UCSD-AML1 (cell line): ENCODE measurements at regions not wholly inside any gene's neighbourhood (a gene's known extent, or its start where the extent isn't known, plus 50 kb on each side); places are given as distances from the start of the nearest gene placed in this dataset.

ENCODE experiments used
- DNase-seq: peaks from one replicate; lab custom pipeline; 2025; ENCODE audit not compliant: unreplicated experiment; lab: John Stamatoyannopoulos, UW

- no peak for DNase-seq
Measured at GRCh38 chr6:145031001-145031400, 704.3 kb downstream of the EPM2A start.

GRCh38 chr6:145031962-145032361 is 703.4 kb downstream of the EPM2A start:
- no peak for DNase-seq

DNA sequence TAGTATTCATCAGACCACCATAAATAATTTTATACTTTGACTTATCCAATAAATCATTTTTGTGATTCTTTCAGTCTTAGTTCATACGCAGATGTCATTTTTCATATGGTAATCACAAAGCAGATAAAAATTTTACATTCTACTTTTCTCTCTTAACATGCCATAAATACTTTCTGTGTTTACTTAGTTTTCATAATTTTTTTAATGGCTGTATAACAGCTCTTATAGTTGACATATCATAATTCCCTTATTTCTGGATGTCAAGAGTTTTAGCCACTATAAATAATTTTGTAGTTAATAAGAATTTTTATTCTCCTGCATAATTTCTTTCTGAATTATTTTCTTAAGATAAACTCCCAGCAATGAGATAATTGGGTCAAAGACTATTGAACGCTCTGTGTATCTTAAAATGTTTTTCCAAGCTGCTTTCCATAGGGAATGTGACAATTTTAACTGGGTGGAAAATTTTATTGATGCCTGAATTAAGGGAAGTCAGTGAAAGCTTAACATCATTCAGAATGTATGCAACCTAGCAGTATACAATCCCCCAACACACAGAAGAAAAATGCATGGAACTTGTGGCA is 702.7 kb downstream of the EPM2A start:
- DNase-seq = no peak

GRCh38 chr6:145034664-145035063 is 700.7 kb downstream of the EPM2A start:
- no peak for DNase-seq

DNA sequence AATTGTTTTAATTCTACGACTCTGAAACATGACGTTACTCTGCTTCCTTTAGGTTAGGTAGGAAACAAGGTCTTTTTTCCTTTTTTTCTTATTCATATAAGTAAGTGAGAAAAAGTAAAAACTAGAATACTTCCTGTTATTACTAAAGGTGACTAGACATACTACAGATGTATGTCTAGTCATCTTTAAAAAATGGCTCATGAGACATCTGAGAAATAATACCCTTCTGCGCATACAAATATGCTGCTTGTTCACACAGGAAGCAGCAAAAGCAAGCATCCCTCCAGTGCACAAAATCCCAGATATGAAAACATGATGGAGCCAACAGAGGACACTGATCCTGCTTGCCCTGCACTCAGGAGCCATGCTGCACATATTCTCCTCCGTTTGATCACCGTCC is 699.1 kb downstream of the EPM2A start:
- no peak for DNase-seq

GRCh38 chr6:145036848-145037567 is 698.3 kb downstream of the EPM2A start:
- no peak for DNase-seq

GRCh38 chr6:145042559-145042958 is 692.8 kb downstream of the EPM2A start:
- DNase-seq = no peak

DNA sequence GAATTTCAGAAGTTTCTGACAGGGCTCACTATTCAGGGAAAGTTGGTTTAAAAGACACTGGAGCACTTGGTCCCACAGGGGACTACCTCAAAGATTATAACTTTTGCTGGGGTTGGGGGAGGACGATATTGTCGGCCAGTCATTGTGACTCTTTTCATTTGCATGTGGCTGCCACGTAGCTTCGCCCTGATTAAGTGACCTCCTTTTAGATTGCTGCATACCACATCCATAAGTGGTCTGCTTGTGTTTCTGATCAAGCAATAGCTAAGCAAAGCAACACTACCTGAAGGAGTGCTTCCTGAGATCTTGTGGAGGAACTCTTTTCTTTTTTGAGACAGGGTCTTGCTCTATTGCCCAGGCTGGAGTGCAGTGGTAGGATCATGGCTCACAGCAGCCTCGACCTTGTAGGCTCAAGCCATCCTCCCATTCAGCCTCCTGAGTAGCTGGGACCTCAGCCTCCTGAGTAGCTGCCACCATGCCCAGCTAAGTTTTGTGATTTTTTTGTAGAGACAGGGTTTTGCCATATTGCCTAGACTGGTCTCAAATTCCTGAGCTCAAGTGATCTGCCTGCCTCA is 691.3 kb downstream of the EPM2A start:
- no peak for DNase-seq

GRCh38 chr6:145044641-145045246 is 690.6 kb downstream of the EPM2A start:
- DNase-seq = no peak

DNA sequence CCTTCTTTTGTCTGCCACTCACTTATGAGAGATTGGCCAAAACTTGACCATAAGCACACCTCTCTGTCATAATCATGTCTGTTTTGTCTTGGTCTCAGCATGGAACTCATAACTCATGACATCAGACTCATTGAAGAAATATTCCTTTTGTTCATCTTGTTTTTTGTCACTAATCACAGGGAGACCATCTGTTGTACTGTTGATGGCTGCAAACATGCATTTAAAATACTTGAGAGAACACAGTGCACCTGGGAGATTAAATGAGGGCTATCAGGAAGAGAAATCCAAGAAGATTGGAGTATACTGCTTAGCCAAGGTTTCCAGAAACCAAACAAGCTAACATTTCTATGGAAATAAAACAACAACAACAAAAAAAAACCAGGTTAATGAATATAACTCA is 689.7 kb downstream of the EPM2A start:
- no peak for DNase-seq

- DNase-seq = no peak
Measured at GRCh38 chr6:145047891-145048290, 687.4 kb downstream of the EPM2A start.

DNA sequence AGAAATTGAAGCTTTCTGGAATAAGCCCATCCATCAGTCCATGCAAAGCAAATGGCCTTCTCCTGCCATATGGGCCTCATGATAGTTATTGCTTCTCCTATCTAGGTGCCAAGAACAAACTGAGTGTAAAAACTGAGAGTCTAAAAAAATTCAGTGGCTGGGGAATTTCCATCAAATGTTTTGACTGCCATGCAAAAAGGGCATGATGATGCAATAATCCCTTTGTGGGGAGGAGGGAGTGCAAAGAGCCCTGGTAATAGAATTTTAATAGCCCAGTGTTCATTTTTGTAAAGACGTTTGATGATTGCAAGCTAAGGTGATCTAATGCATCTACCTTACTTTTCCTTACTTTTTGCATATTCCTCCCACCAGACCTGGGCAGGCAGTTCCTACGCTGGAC is 683.7 kb downstream of the EPM2A start:
- DNase-seq = no peak

GRCh38 chr6:145055567-145055966 is 679.8 kb downstream of the EPM2A start:
- DNase-seq = no peak

- DNase-seq = no peak
Measured at GRCh38 chr6:145060714-145061113, 674.6 kb downstream of the EPM2A start.

GRCh38 chr6:145063091-145063490 is 672.2 kb downstream of the EPM2A start:
- no peak for DNase-seq

DNA sequence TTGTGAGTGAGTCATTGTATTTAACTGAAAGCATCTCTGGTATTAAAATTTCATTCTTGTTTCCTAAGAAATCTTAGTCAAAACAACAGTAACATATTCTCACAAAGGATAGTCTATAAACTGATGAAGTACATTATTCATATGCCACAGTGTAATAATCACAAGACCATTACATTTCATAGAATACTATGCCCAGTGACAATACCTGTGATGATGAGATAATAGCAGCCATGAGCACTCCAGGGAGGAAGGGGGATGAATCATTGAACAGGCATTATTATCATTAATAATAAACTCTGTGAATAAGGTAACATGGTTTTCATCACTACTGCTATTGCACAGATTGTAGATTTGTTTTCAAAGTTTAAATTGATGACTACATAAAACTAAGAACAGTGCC is 667.9 kb downstream of the EPM2A start:
- no peak for DNase-seq

GRCh38 chr6:145068577-145068976 is 666.7 kb downstream of the EPM2A start:
- no peak for DNase-seq

DNA sequence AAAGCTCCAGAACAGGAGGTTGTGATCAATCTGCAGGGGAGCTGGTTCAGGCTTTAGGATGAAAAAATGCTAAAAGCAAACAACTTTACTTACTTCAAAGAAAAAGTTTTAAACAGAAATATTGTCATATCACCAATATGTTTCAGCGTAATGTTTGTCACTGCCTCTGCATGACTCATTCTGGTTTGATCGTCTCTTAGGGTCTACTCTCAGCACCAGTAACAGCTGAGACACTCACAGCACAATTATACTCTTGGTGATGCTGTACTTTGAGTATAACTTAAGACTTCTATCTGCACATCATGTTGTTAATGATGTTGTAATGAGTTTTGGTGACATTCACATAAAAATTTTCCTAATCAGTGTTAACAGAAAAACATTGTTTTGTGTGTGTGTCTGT is 665.4 kb downstream of the EPM2A start:
- DNase-seq = no peak

DNA sequence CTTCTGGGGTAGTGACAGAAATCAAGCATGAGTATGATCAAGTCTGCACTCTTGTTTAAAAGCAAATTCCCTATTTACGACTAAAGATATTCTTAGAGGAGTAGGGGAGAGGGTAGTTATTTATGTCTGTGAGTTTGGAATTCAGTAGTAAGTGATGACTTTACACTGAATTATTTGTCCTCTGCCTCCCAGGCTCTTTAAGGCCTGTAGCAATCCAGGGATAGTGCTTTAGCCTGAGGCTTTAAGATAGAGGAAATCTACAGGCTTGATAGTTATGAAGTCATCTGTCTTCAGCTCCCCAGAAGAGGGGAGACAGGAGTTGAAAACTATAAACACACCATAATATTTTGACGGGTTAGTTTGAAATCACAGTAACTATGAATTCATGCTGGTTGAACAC is 664.5 kb downstream of the EPM2A start:
- DNase-seq = no peak

DNA sequence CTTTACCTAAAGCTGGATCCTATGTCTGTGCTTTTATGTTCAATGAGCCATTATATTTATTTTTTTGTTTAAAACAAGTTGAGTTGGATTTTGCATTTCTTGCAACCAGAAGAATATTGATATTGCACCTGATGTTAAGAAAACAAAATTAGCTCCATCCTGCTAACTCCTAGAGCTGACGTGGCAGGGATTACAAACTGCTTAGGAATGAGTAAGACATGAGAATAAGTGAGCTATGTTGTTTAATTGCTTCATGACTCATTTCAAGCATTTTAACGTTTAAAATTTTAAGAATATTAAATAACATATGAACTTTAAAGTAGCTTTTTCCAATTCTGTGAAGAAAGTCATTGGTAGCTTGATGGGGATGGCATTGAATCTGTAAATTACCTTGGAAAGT is 663.5 kb downstream of the EPM2A start:
- DNase-seq = no peak

- DNase-seq = no peak
Measured at GRCh38 chr6:145073811-145074210, 661.5 kb downstream of the EPM2A start.

DNA sequence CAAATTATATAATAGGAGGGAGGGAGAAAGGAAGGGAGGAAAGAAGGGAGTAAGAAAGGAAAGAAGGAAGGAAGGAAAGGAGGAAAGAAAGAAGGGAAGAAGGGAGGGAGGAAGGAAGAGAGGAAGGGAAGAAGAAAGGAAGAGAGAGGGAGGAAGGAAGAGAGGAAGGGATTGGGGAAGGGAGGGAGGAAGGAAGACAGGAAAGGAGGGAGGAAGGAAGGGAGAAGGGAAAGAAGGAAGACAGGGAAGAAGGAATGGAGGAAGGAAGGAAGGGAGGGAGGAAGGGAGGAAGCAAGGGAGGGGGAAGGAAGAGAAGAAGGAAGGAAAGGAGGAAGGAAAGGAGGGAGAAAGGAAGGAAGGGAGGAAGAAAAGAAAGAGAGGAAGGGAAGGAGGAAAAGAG is 660.5 kb downstream of the EPM2A start:
- no peak for DNase-seq
